IPS DF 19.7 (cell line): ENCODE measurements at regions not wholly inside any gene's neighbourhood (a gene's known extent, or its start where the extent isn't known, plus 50 kb on each side); places are given as distances from the start of the nearest gene placed in this dataset.

ENCODE experiments used
- DNase-seq: peaks from one replicate; pipeline ENCODE4 v3.0.0-alpha.2; 2013; ENCODE audit warnings: low read depth, low spot score

DNA sequence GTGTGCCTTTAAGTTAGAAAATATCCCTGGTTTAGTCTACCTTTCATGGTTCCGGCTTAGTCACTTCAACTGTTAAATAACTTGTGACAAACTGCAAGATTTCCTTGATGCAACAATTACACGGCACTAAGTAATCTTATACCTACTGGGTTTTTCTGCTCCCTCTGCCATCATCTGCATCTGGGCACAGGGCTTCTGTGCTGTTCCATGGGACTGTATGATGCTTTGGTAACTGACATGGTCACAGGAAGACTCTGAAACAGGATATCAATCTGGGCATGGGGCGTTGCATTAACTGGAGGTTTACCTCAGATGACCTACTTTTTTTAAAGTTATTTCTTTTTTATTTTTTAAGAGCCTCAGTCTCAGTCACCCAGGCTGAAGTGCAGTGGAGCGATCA lies 365.4 kb downstream of the SS18 start:
- no peak for DNase-seq

DNA sequence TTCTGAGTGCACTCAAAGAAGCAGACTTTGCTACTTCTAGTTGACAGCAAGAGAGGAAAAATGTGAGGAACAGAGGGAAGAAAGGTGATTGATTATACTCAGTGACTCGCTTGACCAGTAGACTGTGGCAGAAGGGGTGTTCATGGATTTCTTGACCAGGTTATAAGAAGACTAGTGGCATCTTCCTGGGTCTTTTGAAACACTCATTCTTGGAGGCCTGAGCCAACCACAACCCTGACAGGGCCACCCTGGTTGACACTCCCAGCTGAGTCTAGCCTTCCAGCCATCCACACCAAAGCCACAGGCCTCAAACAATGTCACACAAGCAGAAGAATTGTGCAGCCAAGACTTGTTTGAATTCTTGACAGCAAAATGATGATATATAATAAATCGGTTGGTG lies 366.3 kb downstream of the SS18 start:
- no peak for DNase-seq

DNA sequence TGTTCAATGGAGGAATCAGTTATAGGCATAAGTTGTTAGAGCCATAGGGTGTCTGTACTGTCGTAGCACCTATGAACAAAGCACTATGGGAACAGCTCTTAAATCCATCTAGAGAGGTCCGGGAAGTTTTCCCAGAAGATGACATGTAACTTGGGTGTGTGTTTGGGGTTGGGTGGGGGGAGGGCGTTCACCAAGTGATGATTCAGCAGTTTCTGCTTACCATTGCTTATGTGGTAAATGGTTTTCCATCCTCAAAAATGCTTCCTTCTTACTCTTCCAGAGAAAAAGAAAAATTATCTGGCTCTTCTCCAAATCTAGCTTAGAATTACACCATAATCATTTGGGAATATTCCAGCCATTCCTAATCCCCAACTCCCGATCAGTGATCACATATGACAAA lies 361.1 kb upstream of the ZNF521 start:
- DNase-seq = no peak

DNA sequence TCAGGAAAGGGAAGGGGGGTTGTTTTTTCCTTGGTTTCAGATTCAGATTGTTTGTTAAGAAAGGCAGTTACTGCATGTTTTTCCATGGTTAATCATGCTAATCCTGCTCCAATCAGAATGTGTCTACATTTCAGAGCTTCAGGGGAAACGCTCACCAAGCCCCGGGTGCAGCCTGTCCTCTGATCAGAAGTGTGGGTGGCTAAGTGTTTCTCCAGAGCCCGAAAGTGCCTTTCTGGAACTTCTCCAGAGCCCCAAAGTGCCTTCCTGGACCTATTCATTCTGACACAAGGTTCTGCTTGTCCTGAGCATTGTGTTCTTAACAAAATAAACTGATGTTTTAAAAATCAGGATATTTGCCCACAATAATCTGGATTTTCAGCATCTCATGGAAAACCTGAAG lies 359.0 kb upstream of the ZNF521 start:
- DNase-seq = no peak

DNA sequence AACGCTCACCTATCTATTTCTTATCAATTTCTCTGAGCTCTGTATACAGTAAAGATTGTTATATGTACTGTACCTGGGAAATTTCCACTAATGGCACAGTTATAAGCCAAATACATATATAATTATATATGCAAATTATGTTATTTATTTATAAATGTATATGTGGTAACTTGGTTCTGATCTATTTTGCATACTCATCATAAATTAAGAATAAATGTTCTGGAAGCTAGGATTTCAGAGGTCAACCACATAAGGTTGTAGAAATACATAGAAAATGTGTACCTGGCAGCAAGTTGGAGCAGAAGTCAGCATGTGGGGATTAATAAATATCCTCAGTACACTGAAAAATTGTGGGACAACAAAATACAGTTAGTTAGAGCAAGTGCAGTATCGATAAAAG lies 353.7 kb upstream of the ZNF521 start:
- no peak for DNase-seq

DNA sequence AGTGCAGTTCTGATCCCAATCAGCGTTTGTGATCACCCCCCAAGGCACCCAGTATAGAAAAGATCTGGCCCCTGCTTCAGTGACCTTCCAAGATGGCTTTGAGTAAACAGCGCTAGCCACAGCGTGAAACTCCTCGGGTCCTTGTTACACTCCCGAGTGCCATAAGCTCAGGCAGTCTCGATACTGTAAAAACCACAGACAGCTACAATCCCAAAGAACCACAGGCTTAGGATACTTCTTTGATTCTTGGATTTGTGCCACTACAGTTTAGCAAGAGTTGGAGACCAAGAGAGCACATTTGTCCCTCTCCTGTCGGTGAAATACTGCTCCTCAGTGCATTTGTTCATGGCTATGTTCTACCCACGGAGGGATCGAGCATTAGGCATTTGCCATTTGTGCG lies 352.5 kb upstream of the ZNF521 start:
- no peak for DNase-seq

DNA sequence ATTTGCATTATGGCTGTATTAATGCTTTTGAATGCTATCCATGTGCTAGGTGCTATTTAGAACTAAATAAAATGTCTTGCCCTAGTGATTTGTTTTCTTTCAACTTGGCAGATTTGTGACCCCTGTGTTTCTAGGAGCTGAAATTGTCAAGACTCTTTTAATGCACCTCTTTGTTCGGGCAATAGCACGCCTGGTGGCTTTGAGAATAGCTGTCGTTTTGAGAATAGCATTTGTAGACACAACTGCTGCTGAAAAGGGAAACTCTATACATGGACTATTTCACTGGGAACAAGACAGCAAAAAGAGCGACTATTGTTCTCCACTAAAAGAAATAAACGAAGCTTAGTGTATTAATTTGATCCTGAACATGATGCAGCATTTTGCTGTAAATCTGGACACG lies 352.1 kb upstream of the ZNF521 start:
- DNase-seq = no peak

DNA sequence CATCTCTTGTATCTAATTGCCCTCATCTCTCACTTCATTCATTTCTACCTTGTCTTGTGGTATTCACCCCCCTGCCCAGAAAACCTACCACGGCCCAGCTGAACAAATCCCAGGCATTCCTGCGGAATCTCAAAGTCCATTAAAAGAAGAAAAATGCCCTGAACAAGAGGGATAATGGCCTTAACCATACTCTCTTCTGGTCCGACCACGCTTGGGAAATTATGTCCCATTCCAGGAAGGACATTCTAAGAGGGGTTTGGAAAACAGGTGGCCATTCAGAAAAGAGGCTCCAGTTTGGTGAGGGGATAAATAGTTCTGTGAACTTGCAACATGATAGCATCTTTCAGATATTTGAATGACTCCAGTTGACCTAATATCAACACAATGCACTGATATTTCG lies 349.9 kb upstream of the ZNF521 start:
- DNase-seq = no peak

DNA sequence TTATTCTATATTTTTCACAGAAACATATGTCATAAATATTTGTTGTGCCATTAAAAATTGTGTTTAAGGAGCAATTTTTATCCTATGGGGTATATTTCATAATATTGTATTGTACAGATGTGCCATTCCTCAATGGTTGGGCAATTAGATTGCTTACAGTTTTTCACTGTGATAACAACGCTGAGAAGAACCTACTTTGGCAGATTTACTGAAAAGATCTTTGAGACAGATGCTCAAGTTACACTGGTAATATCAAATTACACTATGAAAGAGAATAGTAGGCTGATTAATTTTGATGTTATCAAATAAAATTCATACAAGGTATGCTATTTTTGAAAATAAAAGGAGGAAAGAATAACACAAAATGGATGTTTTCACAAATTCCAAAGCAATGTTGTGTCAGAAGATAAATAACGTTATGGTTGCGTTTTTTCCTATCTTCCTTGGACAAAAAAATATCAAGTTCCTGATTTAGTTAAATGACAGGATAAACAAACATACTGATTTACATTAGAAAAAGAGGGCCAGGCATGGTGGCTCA lies 335.1 kb upstream of the ZNF521 start:
- DNase-seq = no peak

DNA sequence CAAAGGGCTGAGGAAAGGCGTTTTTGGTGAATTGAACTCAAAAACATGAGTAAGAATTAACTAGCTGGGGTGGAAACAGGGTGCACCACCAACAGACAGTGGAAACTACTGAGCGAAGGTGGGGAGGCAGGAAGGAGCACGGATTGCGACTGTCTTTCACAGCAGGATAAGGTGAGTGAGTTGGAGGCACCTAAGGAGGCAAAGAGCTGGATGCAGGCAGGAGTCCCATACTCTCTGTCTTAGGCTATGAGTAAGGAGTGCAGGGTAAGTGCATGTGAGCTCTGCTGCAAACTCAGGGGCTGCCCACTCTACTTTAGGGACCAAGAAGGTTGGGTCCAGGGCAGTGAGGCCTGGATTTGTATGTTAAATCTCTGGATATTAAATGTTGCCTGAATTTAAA lies 333.1 kb upstream of the ZNF521 start:
- DNase-seq = no peak

DNA sequence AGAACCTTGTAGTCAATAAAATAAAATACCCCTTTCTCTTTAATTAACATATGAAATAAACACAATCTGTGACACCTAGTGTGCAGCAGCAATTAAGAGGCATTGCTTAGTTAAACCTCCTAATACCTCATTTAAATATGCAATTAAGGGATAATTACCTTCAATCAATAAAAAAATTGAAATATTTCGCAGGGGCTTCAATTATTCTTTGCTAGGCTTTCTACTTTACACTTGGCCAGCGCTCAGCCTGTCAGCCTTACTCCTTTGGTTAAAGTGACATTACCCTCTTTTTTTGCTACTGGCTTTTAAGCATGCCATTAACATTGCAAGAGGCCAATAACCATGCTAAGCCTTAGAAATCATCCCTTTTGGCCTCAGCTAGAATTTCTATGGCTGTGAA lies 327.5 kb upstream of the ZNF521 start:
- no peak for DNase-seq

DNA sequence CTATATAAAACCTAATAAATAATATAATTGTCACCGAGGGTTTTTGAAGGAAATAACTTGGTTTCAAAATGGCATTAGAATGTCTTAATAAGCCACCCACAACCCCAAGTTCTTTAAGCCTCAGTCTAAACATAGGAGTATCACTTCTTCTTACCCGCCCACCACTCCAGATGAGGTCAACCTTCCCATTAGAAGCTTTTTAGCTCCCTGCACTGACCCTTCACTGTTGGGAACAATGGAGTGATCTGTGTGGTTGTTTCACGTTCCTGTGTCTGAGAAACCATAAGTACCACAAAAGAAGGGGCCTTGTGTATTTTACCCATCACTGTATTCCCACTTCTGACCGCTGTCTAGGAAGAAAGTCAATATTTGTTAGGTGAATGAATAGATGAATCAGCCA lies 326.3 kb upstream of the ZNF521 start:
- no peak for DNase-seq

DNA sequence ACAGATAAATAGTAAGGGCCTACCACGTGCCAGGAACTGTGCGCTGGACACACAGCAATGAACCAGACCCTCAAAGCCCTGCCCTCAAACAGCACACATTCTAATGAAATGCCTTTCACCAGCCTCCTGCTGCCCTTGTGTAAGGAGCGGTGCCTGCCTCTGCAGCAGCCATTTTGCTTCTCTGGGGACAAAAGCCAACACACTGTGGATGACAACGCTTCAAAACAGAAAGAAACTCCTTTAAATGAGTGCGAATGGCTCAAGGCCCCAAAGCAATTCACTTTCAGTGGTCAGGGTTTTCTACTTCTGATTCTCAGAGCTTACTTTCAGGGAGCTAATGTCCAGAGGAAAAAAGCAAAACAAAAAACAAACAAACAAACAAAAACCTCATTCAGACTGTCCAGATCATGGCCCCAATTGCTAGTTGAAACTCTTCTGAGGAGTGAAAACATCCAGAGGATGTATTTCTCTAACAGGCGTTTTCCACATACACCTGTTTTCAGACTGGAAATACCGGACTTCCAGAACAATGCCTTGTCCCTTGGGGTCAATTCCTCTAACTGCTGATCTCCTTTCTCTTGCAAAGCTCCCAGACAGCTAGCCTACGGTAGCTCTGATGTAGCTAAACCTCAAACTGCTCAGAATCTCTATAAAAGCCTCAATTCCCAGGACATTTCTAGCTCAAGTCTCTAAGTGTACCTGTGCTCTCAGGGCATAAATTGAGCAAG lies 323.3 kb upstream of the ZNF521 start:
- peak; percentile 76 for DNase-seq

DNA sequence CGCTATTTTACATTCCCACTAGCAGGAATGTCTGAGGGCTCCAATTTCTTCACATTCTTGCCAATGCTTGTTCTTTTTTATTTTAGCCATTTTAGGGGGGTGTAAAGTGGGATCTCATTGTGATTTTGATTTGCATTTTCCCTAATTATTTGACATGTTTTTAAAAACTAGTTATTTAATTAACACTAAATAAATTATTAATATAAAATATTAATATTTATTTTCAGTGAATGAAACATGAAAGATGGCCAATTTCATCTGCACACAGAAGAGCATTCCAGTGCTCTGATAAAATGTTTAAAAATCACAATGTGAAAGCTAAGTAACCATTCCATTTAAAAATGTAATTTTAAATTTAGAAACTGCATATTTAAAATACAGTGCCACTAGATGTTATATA lies 322.2 kb upstream of the ZNF521 start:
- no peak for DNase-seq

DNA sequence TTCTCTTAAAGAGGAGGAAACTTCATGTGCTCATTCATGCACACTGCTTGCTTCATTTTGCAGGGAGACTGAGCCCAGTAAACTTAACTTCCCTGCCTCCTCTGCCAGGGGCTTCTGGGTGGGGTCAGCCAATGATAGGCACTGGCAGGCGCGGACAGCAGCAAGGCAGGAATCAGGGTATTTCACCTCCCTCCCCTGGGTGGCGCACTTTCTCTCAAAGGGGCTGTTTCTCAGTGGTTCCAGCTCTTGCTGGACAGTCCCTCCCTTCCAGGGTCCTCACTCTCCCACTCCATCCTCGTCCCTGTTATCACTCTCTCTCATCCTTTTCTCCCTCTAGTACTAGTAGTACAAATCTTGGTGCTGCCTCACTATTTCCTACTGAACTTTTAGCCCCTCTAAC lies 320.5 kb upstream of the ZNF521 start:
- peak; percentile 28 for DNase-seq

DNA sequence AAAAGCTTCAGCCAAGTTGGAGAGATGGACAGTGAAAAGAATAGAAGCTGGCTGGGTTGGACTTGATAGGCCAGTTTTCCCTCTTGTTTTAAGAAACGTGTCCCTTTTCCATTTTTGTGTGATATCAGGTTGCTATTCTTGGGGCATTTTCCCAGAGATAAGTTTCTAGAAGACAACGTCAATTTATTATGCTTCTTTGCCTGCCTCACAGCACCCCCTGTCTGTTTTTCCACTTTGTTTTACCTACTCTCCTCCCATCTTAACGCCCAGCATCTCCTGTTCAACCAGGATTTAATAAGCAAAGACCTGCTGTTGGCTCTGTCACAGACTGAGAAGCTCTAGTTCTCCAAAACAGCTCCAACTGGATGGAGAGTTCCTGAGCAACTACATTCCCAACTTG lies 317.8 kb upstream of the ZNF521 start:
- no peak for DNase-seq

DNA sequence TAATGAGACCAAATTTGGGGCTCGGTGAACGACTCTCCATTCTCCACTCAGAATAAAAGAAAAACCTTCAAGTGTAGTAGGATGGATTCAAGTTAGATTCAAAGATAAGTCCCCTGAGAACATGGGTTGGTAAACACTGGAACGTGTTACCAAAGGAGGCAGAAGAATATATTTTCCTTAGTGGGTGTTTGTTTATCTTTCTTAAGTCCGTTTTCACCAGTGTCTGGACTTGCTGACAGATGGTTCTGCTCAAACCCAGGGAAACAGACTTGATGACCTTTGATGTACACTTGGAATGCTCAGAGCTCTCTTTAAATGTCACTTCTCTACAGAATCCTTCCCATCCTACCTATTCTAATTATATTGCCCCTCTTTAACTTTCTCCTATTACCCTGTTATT lies 310.3 kb upstream of the ZNF521 start:
- no peak for DNase-seq

DNA sequence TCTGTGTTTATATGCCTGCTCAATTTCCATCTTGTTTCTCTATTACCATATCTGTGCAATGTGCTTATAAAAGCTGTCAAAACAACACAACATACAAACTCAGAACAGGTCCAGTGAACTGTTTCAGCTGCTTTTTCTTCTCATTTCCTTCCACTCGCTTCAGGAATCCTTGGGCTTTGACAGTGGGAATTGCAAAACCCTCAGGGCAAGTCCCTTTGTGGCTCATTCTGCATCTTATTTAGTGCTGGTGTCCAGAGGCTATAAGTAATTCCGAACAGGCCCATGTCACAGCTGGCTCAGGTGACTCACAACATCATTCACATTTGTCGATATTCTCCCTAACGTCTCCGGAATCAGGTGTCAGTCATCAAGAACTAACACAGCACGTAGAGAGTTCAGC lies 309.9 kb upstream of the ZNF521 start:
- DNase-seq = no peak

DNA sequence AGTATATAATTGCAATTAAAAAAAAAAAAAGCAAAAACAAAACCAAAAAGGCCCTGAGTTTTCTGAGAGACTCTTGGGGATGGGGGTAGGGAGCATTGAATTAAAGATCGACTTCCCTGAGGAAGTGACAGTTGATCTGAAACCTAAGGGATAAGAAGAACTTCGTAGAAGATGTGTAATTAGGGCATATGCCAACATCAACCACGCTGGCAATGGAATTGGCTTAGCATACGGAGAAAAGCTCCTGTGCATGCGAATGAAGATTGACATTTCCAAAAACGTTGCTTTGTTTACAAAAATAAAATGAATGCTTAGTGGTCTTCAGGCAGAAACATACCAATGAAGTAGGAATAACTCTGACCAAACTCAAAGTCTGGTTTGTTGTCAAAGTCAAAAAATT lies 307.6 kb upstream of the ZNF521 start:
- DNase-seq = no peak

DNA sequence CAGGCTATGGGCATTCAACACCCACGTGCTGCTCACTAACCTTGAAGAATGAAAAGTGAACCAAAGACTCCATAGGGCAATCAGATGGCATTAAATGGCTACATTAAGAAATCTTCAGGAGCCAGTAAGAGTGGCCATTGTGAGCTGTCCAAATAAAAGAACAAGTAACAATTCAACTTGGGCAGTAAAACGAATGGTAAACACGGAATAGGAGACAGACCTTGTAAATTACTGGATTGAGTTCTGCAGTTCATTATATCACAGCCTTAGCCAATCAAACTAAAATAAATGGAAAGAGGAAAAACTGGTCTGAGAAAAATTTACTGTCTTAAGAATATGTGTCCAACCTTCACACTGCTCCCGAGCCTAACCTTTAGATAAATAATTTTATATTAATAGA lies 306.5 kb upstream of the ZNF521 start:
- DNase-seq = no peak

DNA sequence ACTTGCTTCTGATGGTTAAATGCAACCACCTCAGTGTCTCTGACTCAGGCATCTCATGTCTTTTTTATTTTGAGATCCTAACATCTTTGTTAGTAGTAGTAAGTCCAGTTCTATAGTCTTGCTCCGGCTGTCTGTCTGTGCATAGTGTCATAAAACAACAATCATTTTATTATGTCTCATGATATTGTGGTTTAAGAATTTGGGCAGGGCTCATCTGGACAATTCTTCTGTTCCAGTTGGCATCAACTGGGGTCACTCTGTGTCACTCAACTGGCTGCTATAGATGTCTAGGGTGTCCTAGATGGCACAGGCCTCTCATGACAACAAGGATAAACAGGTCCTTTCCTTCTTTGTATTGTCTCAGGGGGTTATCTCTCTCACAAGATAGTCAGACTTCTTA lies 299.6 kb upstream of the ZNF521 start:
- DNase-seq = no peak

DNA sequence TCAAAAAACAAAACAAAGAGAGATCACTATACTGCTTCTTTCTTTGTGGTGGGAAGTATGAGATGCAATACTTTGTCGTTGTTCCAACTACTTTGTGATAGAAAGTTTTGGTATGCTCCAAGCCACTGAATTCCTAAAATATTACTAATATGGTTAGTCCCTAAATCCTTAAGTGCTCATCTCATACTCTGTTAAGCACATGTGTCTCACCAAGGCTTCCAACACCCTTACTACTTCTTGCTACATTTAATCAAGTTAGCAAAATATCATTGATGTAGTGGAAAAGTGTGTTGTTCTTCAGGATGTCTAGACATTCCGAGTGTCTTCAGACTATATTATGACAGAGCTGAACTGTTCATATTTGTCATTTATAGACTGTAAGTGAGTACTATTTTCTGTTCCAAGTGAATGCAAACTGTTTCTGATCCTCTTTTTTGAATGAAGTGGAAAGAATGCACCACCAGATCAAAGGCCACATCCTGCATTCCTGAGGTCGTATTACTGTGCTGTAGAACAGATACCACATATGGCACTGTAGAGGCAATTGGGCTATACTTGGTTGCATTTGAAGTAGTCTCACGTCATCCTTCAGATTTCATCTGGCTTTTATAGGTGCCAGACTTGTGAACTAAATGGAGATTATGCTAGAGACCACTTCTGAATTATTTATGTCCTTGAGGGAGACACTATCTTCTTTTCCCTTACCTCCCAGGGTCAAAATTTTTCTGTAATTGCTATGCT lies 298.4 kb upstream of the ZNF521 start:
- no peak for DNase-seq

DNA sequence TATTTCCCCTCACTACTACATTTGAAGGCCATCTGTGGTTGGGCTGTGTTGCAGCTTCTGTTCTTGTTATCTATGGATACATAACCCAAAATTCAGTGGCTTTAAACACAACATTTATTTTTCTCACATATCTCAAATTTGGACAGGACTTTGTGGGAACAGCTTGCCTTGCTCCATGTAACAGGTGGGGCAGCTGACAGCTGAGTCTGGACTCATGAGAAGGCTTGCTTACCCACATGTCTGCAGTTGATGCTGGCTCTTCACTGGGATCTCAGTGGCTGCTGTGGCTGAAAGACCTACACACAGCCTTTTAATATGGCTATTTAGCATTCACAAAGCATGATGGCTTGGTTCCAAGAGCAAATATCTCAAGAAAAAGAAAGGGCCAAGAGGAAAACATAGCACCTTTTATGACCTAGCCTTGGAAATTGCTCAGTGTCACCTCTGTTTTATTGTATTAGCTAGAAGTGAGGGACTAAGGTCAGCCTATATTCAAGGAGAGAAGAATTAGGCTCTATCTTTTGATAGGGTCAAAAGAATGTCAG lies 296.8 kb upstream of the ZNF521 start:
- DNase-seq = no peak
